HG03159 (cell line): ENCODE measurements at regions not wholly inside any gene's neighbourhood (a gene's known extent, or its start where the extent isn't known, plus 50 kb on each side); places are given as distances from the start of the nearest gene placed in this dataset.
"Not testable (repeated sequence)": the region's sequence is repeated elsewhere in the genome, so short reads cannot be mapped to it uniquely, and the experiment has no call there.

ENCODE experiments used
- ATAC-seq: cut with Tn5 transposase; IDR thresholded peaks from one replicate; pipeline ENCODE4 v1.9.1; 2021; ENCODE audit warnings: mild to moderate bottlenecking, moderate library complexity; ENCODE audit not compliant: unreplicated experiment

DNA sequence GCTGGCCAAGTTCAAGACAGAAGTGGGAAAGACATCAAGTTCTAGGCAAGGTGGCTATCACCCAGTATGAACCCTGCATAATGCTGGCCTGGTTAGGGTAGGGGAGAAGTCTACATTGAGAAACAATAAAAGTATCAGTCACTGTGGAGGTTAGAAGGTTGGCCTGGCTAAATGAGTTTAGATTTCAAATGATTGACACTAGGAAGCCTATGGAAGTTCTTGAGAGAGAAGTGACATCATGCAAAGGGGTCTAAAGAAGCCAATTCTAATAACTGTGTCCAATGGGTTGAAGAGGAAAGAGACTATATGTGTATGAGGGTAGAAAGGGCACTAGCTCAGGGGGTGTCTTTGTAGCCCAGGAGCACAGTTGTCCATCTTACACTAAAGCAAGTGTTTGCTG, 98.5 kb upstream of the MBIP start:
- no peak for ATAC-seq

DNA sequence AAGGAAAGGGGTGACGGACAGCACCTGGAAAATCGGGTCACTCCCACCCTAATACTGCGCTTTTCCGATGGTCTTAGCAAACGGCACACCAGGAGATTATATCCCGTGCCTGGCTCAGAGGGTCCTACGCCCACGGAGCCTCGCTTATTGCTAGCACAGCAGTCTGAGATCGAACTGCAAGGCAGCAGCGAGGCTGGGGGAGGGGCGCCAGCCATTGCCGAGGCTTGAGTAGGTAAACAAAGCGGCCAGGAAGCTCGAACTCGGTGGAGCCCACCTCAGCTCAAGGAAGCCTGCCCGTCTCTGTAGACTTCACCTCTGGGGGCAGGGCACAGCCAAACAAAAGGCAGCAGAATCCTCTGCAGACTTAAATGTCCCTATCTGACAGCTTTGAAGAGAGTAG, 91.5 kb upstream of the MBIP start:
- not testable (repeated sequence) for ATAC-seq

DNA sequence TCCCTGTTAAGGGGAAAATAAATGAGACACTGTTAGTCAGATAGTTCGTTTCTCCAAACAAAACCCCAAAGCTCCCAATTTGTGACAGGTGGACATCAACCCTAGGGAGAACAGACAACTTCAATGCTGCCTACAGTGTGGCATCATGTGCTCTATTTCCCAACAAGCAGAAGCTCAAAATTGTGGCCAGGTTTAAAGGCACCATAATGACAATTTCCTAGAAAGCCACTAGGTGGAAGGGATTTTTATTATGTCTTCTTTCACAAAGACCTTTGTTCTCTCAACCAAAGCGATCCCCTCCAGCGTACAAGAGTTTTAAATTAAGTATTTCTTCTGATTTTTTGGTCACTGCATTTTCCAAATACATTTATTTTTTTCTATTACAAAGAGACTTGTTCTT, 88.0 kb upstream of the MBIP start:
- ATAC-seq = no peak

DNA sequence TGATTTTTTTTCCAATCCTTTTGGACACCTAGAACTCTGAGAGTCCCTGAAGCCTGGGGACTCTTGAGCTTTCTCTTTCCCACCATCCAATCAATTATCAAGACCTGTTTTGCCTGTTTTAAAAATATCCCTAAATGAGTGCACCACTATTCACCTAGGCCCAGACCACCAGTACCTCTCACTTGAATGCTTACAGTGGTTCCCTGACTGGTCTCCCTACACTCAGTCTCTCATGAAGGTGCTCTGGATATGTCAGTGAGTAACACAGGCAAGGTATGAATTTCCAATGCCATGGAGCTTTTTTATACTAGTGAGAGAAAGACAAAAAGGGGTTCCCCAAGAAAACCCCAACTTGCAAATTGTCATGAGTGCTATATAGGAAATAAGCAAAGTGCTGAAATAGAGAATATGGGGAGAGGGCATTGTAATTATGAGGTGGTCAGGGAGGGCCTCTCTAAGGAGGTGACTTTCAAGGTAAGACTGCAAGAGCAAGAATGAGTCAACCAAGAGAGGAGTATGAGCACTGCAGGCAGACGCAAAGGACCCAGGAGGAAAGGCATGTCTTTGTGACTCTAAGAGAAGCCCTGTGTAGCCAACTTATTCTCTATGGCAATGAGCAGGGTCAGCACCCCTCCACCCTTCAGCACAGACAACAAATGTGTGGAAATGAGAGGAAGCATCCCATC, 85.3 kb upstream of the MBIP start:
- no peak for ATAC-seq

DNA sequence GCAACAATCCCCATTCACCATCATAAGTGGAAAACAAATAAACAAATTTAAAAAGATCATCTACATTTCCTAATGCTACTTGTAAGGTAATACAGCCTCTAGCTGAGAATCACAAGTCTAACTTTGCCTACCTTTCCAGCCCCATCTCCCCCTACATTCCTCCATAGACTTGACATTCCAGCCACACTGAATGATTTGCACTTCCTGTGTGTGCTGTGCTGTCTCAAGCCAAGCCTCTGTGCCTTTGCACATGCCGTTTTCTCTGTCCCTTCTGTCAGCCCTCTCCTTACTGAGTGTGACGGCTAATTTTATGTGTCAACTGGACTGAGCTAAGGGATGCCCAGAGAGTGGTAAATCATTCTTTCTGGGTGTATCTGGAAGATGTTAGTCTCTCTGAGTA, 82.4 kb upstream of the MBIP start:
- ATAC-seq = no peak

DNA sequence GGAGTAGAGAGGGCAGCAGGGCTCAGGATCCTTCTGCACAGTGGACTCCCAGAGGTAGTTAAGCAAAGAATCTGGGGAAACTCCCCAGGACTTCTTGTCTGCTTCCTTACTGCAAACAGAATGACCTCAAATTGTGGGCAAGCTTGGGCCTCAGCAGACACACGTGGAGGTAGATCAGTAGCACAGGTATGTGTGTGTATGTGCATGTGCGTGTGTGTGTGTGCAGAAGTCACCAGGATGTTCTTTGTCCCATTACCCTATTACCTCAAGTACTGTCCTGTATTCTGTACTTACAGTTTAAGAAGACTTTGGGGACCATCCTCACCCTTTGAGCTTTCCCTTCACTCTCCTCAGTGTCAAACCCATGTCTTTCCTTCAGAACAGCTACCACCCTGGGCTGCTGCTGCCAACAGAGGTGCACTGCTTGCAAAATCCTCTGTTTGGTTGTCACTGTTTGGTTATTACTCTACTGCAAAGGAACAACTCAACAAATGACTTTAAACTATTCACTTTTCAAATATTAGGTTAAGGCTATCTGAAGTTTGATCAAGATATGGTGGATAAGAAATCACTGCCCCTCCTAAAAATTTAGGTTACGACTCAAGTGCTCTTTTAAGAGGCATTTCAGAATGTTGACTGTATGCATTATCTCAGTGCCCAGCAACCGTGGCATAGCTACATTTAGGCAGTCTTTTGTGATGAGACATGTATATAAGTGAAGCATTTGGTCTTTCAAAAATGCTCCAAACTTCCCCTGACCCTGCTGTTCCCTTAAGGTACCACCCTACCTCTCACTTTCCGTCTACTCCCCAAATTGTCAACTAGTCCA, 78.2 kb upstream of the MBIP start:
- no peak for ATAC-seq

DNA sequence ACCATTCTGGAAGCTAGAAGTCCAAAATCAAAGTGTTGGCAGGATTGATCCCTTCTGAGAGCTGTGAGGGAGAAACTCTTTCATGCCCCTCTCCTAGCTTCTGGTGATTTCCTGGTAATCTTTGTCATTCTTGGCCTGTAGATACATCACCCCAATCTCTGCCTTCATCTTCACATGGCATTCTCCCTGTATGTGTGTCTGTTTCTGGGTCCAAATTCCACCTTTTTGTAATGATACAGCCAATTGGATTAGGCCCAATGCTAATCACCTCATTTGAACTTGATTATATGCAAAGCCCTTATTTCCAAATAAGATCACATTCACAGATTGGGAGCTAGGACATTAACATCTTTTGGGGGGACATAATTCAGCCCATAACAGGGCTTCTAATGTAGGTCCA, 76.9 kb upstream of the MBIP start:
- no peak for ATAC-seq

DNA sequence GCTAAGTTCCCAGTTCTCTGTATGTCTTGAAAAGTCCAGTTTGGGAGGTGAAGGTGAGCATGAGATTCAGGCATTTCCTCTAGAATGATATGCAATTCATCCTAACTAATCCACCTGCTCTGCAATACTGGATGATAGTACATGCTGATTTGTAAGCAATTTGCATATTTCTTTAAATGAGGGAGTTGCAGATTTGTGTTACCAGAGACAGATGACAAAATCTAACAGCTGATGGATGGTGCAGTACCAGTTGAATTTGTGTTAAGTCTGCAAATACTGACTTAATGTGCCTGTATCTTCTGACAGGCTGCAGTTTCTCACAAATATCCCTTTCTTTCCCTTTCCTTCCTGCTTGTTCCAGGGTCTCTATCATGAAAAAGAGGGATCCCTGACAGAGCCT, 76.4 kb upstream of the MBIP start:
- ATAC-seq = no peak

DNA sequence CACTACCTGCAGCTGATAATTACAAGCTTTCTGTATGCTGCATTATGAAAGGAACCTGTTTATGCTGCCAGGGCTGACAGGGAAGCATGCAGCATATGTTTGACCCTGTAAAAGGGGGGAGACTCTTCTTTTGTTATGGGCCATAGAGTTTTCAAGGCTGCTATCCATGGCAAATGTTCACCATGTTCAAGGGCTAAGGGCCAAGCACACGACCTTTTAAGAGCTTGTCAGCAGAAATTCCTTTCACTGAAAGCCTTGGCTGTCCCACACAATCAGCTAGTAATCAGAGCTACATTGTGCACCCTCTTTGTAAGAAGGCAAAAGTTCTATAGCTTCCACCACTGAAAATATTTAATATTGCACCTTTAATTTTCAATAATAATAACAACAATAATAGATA, 74.2 kb upstream of the MBIP start:
- no peak for ATAC-seq

DNA sequence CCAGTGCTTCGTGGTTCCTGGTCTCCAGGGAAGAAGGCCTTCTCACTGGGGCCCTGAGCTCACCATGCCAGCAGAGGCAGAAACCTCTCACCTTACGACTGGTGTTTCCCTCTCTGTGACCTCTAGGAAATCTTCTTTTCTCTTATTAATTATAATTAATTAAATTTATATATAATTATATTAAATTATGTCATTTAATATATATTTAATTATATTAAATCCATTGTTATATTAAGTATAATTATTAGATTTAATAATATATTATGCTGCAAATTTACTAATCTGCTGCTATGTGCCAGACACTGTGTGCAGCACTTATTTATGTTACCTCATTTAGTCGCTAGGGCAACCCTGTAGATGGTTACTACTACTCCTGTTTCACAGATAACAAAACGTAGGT, 70.3 kb upstream of the MBIP start:
- no peak for ATAC-seq

DNA sequence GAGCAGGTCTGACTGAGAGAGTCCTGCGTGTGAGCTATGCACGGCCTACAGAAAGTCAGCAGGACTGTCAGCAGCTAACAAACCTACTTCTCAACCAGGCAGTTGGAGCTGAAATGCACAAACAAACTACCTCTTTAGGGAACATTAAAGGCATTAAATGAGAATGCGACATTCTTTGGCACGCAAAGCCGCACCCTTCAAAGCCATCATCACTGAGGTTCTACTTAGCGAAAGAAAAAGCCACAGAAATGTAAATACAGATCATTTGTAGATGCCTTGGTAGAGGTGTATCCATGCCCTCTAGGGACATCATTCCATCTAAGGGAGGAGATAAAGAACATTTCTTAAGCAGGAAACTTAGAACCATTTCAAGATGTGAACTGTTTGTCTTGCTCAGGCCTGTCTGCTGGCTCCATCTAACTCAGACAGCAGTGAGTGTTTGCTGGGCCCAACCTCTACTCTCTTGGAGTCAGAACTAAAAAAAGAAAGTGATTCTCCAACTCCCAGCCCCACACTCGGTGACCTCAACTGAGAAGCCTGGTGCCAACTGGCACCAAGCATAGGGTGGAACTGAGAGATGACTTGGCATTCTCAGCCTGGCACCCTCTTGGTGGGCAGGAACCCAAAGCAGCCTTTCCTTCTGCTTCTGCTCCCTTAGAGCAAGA, 63.5 kb upstream of the MBIP start:
- ATAC-seq = no peak

DNA sequence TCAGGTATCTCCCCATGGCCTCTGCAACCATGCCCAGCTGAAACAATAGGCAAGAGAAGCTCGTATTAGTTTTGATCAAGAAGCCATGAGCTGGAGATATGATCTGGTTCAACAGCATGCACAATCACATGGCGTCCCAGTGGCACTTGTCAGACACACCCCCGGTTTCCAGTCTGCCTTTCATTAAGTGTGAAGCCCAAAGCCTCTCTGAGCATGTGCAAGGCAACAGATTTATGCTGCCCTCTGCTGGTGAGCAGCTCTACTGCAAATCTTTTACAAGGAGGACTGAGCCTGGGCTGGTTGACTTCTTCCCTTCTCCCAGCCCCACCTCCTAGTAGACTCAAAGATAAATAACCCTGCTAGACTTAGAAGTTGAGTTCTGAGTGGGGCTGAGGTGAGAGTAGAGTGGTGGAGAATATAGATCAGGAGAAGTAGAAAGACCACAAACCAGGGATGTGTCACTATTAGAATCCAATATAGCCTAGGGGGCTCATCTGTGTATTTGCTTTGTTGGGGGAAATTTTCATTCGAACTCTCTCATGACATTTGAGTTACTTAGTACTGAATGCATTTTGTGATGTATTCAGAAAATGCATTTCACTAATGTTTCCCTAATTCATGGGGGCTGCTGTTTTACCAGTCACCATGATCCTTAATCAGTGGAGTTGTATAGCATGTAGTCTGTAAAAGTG, 53.7 kb upstream of the MBIP start:
- ATAC-seq = peak; percentile 97
